Central memory CD8-positive, alpha-beta T cell (primary cell): ENCODE measurements at regions not wholly inside any gene's neighbourhood (a gene's known extent, or its start where the extent isn't known, plus 50 kb on each side); places are given as distances from the start of the nearest gene placed in this dataset.
"Not testable (repeated sequence)": the region's sequence is repeated elsewhere in the genome, so short reads cannot be mapped to it uniquely, and the experiment has no call there.

Source experiments
- ATAC-seq: fragments of 150-1000 bp; cut with Tn5 transposase; replicated peaks from 2 replicates; pipeline ENCODE4 v1.10.0; 2022; ENCODE audit warnings: mild to moderate bottlenecking, moderate FRiP score, moderate number of reproducible peaks; ENCODE audit not compliant: poor library complexity, severe bottlenecking; ENCODE audit errors: extremely low read depth
- DNase-seq, 2 donors: peaks; one replicate each; pipeline ENCODE4 v3.0.0; 2021; ENCODE audit warnings: low spot score in 2 of 2
- H3K27ac Mint-ChIP-seq: one replicate; pipeline ENCODE4 v1.8.0; 2022; ENCODE audit warnings: low read depth, mild to moderate bottlenecking, moderate library complexity, mixed read lengths
- H3K27me3 Mint-ChIP-seq: one replicate; pipeline ENCODE4 v1.8.0; 2022; ENCODE audit warnings: mixed read lengths
- H3K36me3 Mint-ChIP-seq: one replicate; pipeline ENCODE4 v1.8.0; 2022; ENCODE audit warnings: mild to moderate bottlenecking, moderate library complexity, mixed read lengths; ENCODE audit not compliant: insufficient read depth
- H3K4me1 Mint-ChIP-seq: one replicate; pipeline ENCODE4 v1.8.0; 2022; ENCODE audit warnings: mixed read lengths
- H3K4me3 Mint-ChIP-seq: one replicate; pipeline ENCODE4 v1.8.0; 2022; ENCODE audit warnings: mild to moderate bottlenecking, moderate library complexity, mixed read lengths
- H3K9me3 Mint-ChIP-seq: one replicate; pipeline ENCODE4 v1.8.0; 2022; ENCODE audit warnings: mixed read lengths

DNA sequence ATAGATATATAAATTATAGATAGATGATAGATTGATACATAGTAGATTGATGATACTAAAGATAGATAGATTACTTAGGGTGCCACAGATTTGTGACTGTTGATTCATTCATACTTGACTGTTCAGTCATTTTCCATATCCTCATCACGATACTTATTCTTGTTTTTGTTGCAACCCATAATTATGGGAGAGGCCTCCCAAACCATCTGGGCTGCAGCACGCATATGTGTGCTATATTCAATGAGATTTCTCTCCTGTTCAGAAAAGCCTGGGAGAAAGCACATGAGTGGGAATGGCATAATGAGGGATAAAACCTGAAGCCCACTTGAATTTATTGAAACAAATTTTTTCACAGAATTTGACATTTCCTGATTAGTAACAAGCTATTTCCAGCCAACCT lies 346.4 kb upstream of the PRKX start:
- ATAC-seq (no peak), DNase-seq (no peak)
- Mint-ChIP-seq H3K9me3 (peaks cover 11% of the 10 kb centered on the region), H3K36me3 (peaks cover 1% of the 10 kb centered on the region), H3K4me3 (no peak overlapping the region), H3K27ac (no peak overlapping the region), H3K27me3 (no peaks in the 10 kb centered on the region), H3K4me1 (no peaks in the 10 kb centered on the region)

DNA sequence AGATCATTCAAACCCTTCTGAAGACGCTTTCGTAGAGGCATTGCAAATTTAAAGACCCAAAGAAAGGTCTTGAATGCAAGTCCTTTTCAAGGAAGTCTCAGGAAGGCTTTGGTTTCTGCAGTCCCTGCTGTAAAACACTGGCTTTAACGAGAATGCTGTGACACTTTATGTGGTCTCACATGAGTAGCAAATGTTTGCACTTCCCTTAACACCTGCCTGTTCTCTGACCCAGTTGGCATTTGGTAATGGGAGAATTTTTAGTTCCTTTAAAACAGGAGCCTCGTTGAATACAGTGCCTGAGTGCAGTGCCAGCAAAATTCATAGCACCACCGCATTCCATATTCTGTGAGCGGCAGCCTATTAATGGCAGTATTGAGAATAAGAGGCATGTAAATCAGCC lies 330.5 kb upstream of the PRKX start:
- Mint-ChIP-seq H3K4me1 (no peaks in the 10 kb centered on the region), H3K27ac (no peak overlapping the region), H3K27me3 (no peaks in the 10 kb centered on the region), H3K9me3 (peaks cover 5% of the 10 kb centered on the region), H3K4me3 (no peak overlapping the region), H3K36me3 (no peaks in the 10 kb centered on the region)
- DNase-seq: no peak
- no peak for ATAC-seq

DNA sequence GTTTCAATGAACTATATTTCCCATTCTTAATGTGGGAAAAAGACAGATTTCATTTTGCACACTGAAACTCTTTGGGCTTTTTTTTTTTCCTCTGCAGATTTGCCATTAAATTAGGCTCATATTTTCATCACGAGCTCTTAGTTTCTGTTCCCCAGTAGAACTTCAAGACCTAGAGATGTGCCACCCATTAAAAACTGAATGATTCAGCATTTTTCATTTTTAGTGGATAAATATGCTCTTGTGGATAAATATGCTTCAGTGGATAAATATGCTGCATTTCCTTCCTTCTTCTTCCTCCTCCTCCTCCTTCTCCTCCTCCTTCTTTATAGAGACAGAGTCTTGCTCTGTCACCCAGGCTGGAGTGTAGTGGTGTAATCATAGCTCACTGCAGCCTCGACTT lies 322.4 kb upstream of the PRKX start:
- Mint-ChIP-seq H3K9me3 (peaks cover 5% of the 10 kb centered on the region), H3K4me1 (no peaks in the 10 kb centered on the region), H3K27me3 (no peaks in the 10 kb centered on the region), H3K36me3 (no peaks in the 10 kb centered on the region), H3K4me3 (no peak overlapping the region), H3K27ac (no peak overlapping the region)
- ATAC-seq (no peak), DNase-seq (no peak)

DNA sequence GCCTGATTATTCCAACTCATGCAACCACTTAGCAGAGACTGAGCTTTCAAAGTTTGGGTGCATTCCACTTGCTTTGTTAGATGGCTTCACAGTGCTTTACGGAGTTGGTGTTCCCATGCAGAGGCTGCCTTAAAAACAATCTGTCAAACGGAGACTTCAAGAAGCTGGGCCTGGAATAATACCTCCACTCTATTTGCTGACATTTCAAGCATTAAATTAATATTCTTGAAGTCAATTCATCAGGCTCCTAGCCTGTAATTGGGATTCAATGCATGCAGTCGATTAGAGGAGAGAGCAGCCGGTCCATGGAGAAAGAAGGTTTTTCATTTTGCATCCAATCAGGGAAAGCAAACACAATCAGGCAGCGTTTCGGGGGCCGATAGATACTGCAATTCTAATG lies 314.7 kb upstream of the PRKX start:
- DNase-seq: no peak
- Mint-ChIP-seq H3K36me3 (no peaks in the 10 kb centered on the region), H3K27me3 (no peaks in the 10 kb centered on the region), H3K9me3 (no peaks in the 10 kb centered on the region), H3K27ac (no peak overlapping the region), H3K4me3 (no peak overlapping the region), H3K4me1 (no peaks in the 10 kb centered on the region)
- no peak for ATAC-seq

DNA sequence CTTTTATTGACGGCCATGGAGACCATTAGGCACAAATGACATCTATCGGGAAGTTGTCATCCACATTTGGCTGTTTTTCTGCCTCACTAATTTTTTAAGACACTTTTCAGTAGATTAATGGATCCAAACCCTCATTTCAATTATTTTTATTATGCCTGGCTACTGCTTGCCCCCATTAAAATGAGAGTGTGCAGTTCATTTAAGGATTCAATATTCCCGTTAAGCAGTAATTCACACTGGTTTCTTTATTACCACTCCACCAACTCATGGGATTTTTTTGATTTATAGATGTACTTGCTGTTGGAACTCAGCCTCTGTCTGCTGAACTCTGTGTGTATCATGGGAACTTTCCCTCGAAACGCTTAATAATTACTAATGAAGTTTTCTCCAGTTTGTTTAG lies 291.8 kb upstream of the PRKX start:
- Mint-ChIP-seq H3K27me3 (no peaks in the 10 kb centered on the region), H3K4me3 (no peak overlapping the region), H3K9me3 (no peaks in the 10 kb centered on the region), H3K4me1 (no peaks in the 10 kb centered on the region), H3K36me3 (peaks cover under 1% of the 10 kb centered on the region), H3K27ac (no peak overlapping the region)
- no peak for ATAC-seq
- DNase-seq: no peak

DNA sequence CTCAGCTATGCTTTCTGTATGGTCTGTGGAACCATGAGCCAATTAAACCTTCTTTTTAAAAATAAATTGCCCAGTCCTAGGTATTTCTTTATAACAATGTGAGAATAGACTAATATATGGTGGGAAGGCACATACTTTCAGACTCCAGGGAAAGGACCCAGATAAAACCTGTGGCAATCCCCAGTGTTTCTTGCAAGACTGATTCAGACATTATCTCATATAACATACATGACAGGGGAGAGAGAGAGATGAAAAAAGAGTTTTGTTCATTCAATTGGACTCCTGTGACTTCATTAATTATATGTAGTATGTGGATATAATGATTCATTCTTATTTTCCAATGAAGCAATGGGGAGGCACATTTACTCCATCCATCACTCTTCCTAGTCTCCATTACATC lies 291.4 kb upstream of the PRKX start:
- no peak for ATAC-seq
- H3K9me3 Mint-ChIP-seq: no peaks in the 10 kb centered on the region
- H3K4me1 Mint-ChIP-seq: no peaks in the 10 kb centered on the region
- DNase-seq: no peak
- H3K27ac Mint-ChIP-seq: no peak overlapping the region
- no peak overlapping the region for H3K4me3 Mint-ChIP-seq
- H3K36me3 Mint-ChIP-seq: peaks cover 3% of the 10 kb centered on the region
- no peaks in the 10 kb centered on the region for H3K27me3 Mint-ChIP-seq

DNA sequence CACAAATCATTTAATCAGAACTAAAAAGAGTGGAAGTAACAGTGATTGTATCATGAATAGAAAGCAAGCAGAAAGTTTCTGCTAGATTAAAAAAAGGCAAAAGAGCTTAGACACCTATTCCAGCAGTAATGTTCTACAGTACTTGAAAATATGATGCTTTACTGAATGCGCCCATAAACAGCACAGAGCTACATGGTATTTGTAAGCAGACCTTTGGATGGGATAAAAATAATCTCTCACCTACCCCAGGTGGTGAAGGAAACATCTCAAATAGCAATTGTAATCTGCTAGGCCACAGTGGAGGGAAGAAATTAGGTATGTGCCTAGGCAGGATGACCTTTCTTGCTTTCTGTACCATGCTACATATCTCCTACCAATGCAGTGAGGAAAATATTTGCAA lies 280.9 kb upstream of the PRKX start:
- Mint-ChIP-seq H3K4me3 (no peak overlapping the region), H3K9me3 (peaks cover 5% of the 10 kb centered on the region), H3K4me1 (no peaks in the 10 kb centered on the region), H3K27ac (no peak overlapping the region), H3K36me3 (no peaks in the 10 kb centered on the region), H3K27me3 (no peaks in the 10 kb centered on the region)
- no peak for ATAC-seq
- DNase-seq: no peak

DNA sequence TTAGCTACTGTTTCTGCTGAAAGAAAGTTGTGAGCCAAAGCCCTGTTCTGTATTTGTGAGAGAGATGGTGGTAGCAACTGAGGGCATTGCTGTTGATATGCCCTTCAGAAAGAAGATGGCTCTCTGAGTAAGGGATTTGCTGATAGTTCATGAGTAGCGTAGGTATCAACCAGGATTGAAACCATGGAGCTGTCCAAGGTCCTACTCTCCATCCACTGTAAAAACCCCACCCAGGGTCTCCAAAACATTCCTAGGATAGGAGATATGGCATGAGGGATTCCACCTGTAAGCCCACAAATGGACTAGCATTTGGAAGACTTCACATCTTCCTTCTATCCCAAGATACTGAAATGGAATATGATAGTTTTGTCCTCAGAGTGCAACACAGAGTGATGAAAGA lies 277.1 kb upstream of the PRKX start:
- H3K27ac Mint-ChIP-seq: no peak overlapping the region
- peaks cover 5% of the 10 kb centered on the region for H3K9me3 Mint-ChIP-seq
- H3K4me1 Mint-ChIP-seq: no peaks in the 10 kb centered on the region
- H3K36me3 Mint-ChIP-seq: no peaks in the 10 kb centered on the region
- no peak overlapping the region for H3K4me3 Mint-ChIP-seq
- DNase-seq (no peak), ATAC-seq (no peak)
- no peaks in the 10 kb centered on the region for H3K27me3 Mint-ChIP-seq

DNA sequence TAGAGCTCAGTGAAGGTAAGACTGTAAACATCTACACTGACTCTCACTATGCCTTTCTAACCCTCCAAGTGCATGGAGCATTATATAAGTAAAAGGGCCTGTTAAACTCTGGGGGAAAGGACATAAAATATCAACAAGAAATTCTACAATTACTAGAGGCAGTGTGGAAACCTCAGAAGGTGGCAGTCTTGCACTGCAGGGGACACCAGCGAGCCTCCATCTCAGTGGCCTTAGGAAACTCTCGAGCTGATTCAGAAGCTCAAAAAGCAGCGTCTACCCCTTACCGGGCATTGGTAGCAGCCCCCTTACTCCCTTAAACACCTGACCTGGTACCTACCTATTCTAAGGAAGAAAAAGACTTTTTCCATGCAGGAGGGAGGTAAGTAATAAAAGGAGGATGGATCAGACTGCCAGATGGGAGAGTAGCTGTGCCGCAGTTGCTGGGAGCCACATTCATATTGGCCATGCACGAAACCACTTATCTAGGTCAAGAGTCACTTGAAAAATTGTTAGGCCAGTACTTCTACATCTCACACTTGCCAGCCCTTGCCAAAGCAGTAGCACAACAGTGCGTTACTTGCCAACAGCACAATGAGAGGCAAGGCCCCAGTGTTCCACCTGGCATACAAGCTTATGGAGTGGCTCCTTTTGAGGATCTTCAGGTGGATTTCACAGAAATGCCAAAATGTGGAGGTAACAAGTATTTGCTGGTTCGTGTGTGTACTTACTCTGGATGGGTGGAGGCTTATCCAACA lies 258.8 kb upstream of the PRKX start:
- H3K4me3 Mint-ChIP-seq, ATAC-seq, H3K27ac Mint-ChIP-seq, H3K9me3 Mint-ChIP-seq, H3K4me1 Mint-ChIP-seq, DNase-seq, H3K36me3 Mint-ChIP-seq, H3K27me3 Mint-ChIP-seq: not testable (repeated sequence)

DNA sequence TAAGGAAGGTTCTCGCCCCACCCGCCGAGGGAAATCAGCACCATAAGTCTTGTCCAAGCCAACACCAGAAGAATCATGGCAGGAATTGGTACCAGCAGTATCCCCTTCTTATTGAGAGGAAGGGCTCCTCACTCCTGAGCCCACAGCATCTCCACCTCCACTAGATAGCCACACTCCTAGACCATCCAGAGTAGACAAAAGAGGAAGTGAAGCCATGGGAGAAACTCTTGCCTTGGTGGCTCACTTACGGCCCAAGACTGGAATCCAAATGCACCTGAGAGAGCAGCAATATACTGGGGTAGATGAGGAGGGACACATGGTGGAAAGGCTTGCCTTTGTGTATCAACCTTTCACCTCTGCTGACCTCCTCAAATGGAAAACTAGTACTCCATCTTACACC lies 255.3 kb upstream of the PRKX start:
- no peaks in the 10 kb centered on the region for H3K36me3 Mint-ChIP-seq
- no peaks in the 10 kb centered on the region for H3K27me3 Mint-ChIP-seq

DNA sequence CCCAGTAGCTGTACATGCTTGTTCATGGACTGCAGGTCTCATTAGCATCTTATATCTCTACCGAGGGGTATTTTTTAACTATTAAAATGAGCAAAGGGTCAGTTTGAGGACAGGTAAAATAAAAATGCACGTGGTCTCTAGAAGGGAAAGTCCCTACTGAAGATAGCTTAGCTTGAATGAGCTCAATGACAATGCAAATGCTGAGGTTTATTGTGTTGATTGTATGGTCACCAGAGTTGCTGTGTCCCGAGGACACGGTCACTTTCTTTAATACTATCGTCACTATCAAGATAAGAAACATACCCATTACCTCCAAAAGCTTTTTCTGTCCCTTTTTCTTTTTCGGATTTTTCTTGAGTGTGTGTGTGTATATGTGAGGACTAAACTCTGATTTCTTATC lies 250.5 kb upstream of the PRKX start:
- Mint-ChIP-seq H3K27me3 (no peaks in the 10 kb centered on the region), H3K9me3 (no peaks in the 10 kb centered on the region), H3K4me1 (peaks cover 6% of the 10 kb centered on the region), H3K36me3 (no peaks in the 10 kb centered on the region), H3K4me3 (no peak overlapping the region), H3K27ac (no peak overlapping the region)
- no peak for DNase-seq
- ATAC-seq: no peak

More for the DNA sequence above, 255.3 kb upstream of the PRKX start:
- Mint-ChIP-seq H3K4me3 (no peak overlapping the region), H3K27ac (no peak overlapping the region), H3K9me3 (no peaks in the 10 kb centered on the region), H3K4me1 (no peaks in the 10 kb centered on the region)
- DNase-seq: no peak
- ATAC-seq: no peak

DNA sequence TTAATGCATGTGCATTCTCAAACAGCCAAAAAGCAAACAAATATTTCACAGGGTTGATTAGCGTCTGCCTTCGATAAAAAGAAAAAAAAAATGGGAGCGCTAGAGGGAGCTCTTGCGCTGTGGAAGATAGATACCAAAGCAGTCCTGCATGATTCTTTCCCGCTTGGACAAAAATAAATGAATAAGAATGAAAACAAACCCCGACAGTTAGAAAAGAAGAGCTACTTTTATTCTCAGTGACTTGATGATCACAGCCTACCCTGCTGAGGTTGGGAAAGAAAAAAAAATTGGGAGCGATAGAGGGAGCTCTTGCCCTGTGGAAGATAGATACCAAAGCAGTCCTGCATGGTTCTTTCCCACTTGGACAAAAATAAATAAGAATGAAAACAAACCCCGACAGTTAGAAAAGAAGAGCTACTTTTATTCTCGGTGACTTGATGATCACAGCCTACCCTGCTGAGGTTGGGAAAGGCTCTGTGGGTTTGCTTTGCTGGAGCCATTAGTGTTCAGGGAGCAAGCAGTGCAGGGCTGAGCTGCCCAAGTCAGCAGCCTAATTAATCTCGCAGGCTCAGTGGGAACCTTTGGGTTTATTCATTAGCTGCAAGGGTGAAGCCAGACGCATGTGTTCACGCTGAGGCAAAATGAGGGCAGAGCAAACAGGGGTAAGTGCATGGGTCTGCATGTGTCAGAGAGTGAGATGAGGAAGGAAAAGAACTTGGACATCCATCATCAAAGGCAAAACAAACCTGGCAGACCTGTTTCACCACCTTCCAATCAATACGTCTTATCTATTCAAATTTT lies 249.3 kb upstream of the PRKX start:
- no peak overlapping the region for H3K4me3 Mint-ChIP-seq
- H3K27ac Mint-ChIP-seq: peak overlapping the region; percentile 36
- no peaks in the 10 kb centered on the region for H3K9me3 Mint-ChIP-seq
- peaks cover 6% of the 10 kb centered on the region for H3K4me1 Mint-ChIP-seq
- no peaks in the 10 kb centered on the region for H3K27me3 Mint-ChIP-seq
- no peaks in the 10 kb centered on the region for H3K36me3 Mint-ChIP-seq
- ATAC-seq: no peak
- DNase-seq: no peak

DNA sequence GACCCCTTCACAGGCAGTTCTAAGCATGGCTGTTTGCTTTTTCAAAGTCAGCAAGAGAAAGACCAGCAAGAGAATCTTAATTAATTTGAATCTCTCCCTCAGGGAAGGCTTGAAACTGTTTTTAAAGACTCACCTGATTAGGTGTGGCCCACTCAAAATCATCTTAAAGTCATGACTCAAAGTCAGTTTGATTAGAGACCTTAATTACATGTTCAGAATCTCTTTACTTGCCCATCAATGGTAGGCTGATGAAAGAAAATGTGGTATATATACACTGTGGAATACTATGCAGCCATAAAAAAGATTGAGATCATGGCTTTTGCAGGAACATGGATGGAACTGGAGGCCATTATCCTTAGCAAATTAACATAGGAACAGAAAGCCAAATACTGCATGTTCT lies 247.5 kb upstream of the PRKX start:
- no peaks in the 10 kb centered on the region for H3K27me3 Mint-ChIP-seq
- H3K4me1 Mint-ChIP-seq: peaks cover 6% of the 10 kb centered on the region
- no peak for DNase-seq
- no peak overlapping the region for H3K4me3 Mint-ChIP-seq
- no peaks in the 10 kb centered on the region for H3K36me3 Mint-ChIP-seq
- no peak for ATAC-seq
- H3K27ac Mint-ChIP-seq: no peak overlapping the region
- no peaks in the 10 kb centered on the region for H3K9me3 Mint-ChIP-seq
